Esophagus squamous epithelium (tissue), 5 donors: ENCODE measurements at regions not wholly inside any gene's neighbourhood (a gene's known extent, or its start where the extent isn't known, plus 50 kb on each side); places are given as distances from the start of the nearest gene placed in this dataset.

Experiments used
- DNase-seq: peaks from one replicate; lab custom pipeline; 2025; lab: John Stamatoyannopoulos, UW
- H3K27ac ChIP-seq, 4 donors: fragments of 200-600 bp; sonication (generic); one replicate each; pipeline ENCODE4 v1.5.1; 2016 to 2019; ENCODE audit warnings: mild to moderate bottlenecking in 1 of 4
- H3K27me3 ChIP-seq, 4 donors: fragments of 200-600 bp; sonication (generic); 1 replicate in 3 of 4; 2 replicates in 1 of 4; pipeline versions ENCODE4 v1.5.1 to v1.6.0; 2017 to 2021; ENCODE audit warnings: antibody characterized with exemption in 1 of 4
- H3K36me3 ChIP-seq, 3 donors: fragments of 200-600 bp; sonication (generic); one replicate each; pipeline ENCODE4 v1.5.1; 2016 to 2019
- H3K4me1 ChIP-seq, 3 donors: fragments of 200-600 bp; sonication (generic); one replicate each; pipeline ENCODE4 v1.5.1; 2017 to 2019
- H3K4me3 ChIP-seq, 4 donors: fragments of 200-600 bp; sonication (generic); 1 replicate in 3 of 4; 2 replicates in 1 of 4; pipeline ENCODE4 v1.5.1; 2016 to 2019; ENCODE audit warnings: mild to moderate bottlenecking in 2 of 4, moderate library complexity in 1 of 4
- H3K9me3 ChIP-seq, 3 donors: fragments of 200-600 bp; sonication (generic); one replicate each; pipeline ENCODE4 v1.5.1; 2016 to 2019
- POLR2A ChIP-seq, 4 donors: fragments of 450-650 bp; IDR thresholded peaks; one replicate each; pipeline ENCODE4 v1.6.1; 2017; ENCODE audit warnings: antibody characterized with exemption in 4 of 4, mild to moderate bottlenecking in 4 of 4, moderate library complexity in 3 of 4
- WGBS, 2 donors: methylation state at CpG; one replicate each; pipeline ENCODE4 v1.1.5; 2018; 5-methylcytosine and 5-hydroxymethylcytosine counted together
- intact Hi-C: fragments of 100-400 bp; cut with DNase I; formaldehyde crosslinking; loops from one replicate; pipeline ENCODE4 v1.15.0; 2022
- TF ChIP-seq, protein P1 (sequence below), 6 experiments: fragments of 450-650 bp in 4 of 6; fragments of 200-600 bp in 2 of 6; sonication (generic) in 2 of 6; IDR thresholded peaks; one replicate each; pipeline ENCODE4 v1.5.1; 2016 to 2019; ENCODE audit warnings: antibody characterized with exemption in 6 of 6, mild to moderate bottlenecking in 4 of 6, moderate library complexity in 4 of 6
- donor health status: DM: yes; HTN: yes; CAD: no.

GRCh38 chr13:43977911-43978310, 98.2 kb downstream of the LACC1 start:
- no peak for TF ChIP-seq POLR2A (IDR thresholded peaks at IDR 0.05)
- TF ChIP-seq, protein P1, sequence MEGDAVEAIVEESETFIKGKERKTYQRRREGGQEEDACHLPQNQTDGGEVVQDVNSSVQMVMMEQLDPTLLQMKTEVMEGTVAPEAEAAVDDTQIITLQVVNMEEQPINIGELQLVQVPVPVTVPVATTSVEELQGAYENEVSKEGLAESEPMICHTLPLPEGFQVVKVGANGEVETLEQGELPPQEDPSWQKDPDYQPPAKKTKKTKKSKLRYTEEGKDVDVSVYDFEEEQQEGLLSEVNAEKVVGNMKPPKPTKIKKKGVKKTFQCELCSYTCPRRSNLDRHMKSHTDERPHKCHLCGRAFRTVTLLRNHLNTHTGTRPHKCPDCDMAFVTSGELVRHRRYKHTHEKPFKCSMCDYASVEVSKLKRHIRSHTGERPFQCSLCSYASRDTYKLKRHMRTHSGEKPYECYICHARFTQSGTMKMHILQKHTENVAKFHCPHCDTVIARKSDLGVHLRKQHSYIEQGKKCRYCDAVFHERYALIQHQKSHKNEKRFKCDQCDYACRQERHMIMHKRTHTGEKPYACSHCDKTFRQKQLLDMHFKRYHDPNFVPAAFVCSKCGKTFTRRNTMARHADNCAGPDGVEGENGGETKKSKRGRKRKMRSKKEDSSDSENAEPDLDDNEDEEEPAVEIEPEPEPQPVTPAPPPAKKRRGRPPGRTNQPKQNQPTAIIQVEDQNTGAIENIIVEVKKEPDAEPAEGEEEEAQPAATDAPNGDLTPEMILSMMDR (IDR thresholded peaks at IDR 0.05) = no peak
- H3K27ac ChIP-seq = no peak overlapping the region
- H3K4me1 ChIP-seq = no peaks in the 10 kb centered on the region
- no peak for DNase-seq
- no peak overlapping the region for H3K4me3 ChIP-seq
- intact Hi-C loops = no loop called here
- no peaks in the 10 kb centered on the region for H3K36me3 ChIP-seq
- H3K9me3 ChIP-seq = no peaks in the 10 kb centered on the region
- no peaks in the 10 kb centered on the region for H3K27me3 ChIP-seq
- whole genome bisulfite sequencing, 2 donors = 60 to 100% methylated on average over 1 of the region's 1 CpG

DNA sequence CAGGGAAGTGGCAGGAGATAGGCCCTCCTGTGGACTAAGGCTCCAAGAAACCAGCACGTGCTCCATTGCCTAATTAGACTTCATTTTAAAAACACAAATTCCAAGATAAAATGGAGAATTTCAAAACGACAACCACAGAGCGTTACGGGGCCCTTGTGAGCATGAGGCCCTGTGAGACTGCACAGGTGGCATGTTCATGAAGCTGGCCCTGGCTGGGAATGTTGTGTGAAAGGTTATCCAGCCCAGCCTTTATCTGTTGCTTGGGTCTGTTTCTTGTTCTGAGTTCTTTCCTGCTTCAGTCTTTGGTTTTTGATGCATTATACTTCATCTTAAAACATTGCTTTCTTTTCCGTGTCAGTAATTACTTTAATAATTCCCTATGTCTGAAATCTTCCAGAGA, 99.0 kb downstream of the LACC1 start:
- H3K4me3 ChIP-seq = no peak overlapping the region
- TF ChIP-seq, protein P1 (IDR thresholded peaks at IDR 0.05) = no peak
- no peak for TF ChIP-seq POLR2A (IDR thresholded peaks at IDR 0.05)
- DNase-seq = no peak
- H3K9me3 ChIP-seq = no peaks in the 10 kb centered on the region
- no peaks in the 10 kb centered on the region for H3K4me1 ChIP-seq
- WGBS, 2 donors = 87 to 90% methylated on average over 5 of the region's 5 CpGs
- H3K27me3 ChIP-seq = no peaks in the 10 kb centered on the region
- H3K36me3 ChIP-seq = no peaks in the 10 kb centered on the region
- no peak overlapping the region for H3K27ac ChIP-seq
- intact Hi-C loops = no loop called here

GRCh38 chr13:43979492-43979891, 99.8 kb downstream of the LACC1 start:
- Histone ChIP-seq H3K4me1 (no peaks in the 10 kb centered on the region), H3K27me3 (no peaks in the 10 kb centered on the region), H3K36me3 (no peaks in the 10 kb centered on the region), H3K4me3 (no peak overlapping the region), H3K27ac (no peak overlapping the region), H3K9me3 (no peaks in the 10 kb centered on the region)
- 89 to 91% methylated on average over 2 of the region's 2 CpGs for WGBS, 2 donors
- no peak for DNase-seq
- intact Hi-C loops = no loop called here
- TF ChIP-seq, protein P1 (IDR thresholded peaks at IDR 0.05) = no peak
- no peak for TF ChIP-seq POLR2A (IDR thresholded peaks at IDR 0.05)

- H3K9me3 ChIP-seq = no peaks in the 10 kb centered on the region
- intact Hi-C loops = no loop called here
- 65 to 69% methylated on average over 1 of the region's 1 CpG for WGBS, 2 donors
Measured at GRCh38 chr13:43980587-43980986, 100.9 kb downstream of the LACC1 start.

GRCh38 chr13:43981091-43981490, 101.4 kb downstream of the LACC1 start:
- Histone ChIP-seq H3K27me3 (no peaks in the 10 kb centered on the region), H3K4me1 (no peaks in the 10 kb centered on the region), H3K36me3 (no peaks in the 10 kb centered on the region), H3K27ac (no peak overlapping the region), H3K4me3 (no peak overlapping the region), H3K9me3 (no peaks in the 10 kb centered on the region)
- no peak for DNase-seq
- WGBS, 2 donors = 87 to 88% methylated on average over 1 to 4 of the region's 5 CpGs
- TF ChIP-seq POLR2A (IDR thresholded peaks at IDR 0.05) = no peak
- intact Hi-C loops = no loop called here

More at GRCh38 chr13:43980587-43980986, 100.9 kb downstream of the LACC1 start:
- no peaks in the 10 kb centered on the region for H3K27me3 ChIP-seq
- H3K4me1 ChIP-seq = no peaks in the 10 kb centered on the region
- H3K36me3 ChIP-seq = no peaks in the 10 kb centered on the region
- no peak for DNase-seq
- H3K4me3 ChIP-seq = no peak overlapping the region
- H3K27ac ChIP-seq = no peak overlapping the region
- TF ChIP-seq, protein P1 (IDR thresholded peaks at IDR 0.05) = no peak
- TF ChIP-seq POLR2A (IDR thresholded peaks at IDR 0.05) = no peak
